ENCODE measurements at regions not wholly inside any gene's neighbourhood (a gene's known extent, or its start where the extent isn't known, plus 50 kb on each side); places are given as distances from the start of the nearest gene placed in this dataset.
A peak's percentile ranks its signal among the peaks of the same experiment; 100 is the strongest.
"Not testable (repeated sequence)": the region's sequence is repeated elsewhere in the genome, so short reads cannot be mapped to it uniquely, and the experiment has no call there.

GRCh38 chr11:90601261-90601660 lies 378.4 kb upstream of the CHORDC1 start:
- no peak for DNase-seq

- no peak for DNase-seq
These were observed 371.8 kb upstream of the CHORDC1 start for GRCh38 chr11:90594658-90595057.

- no peak for DNase-seq
These were observed 370.2 kb upstream of the CHORDC1 start for GRCh38 chr11:90593099-90593498.

- DNase-seq: no peak
These were observed 367.4 kb upstream of the CHORDC1 start for GRCh38 chr11:90590286-90590685.

GRCh38 chr11:90589735-90590134 lies 366.9 kb upstream of the CHORDC1 start:
- DNase-seq: no peak

GRCh38 chr11:90587896-90588295 lies 365.0 kb upstream of the CHORDC1 start:
- DNase-seq: no peak

- no peak for DNase-seq
These were observed 362.6 kb upstream of the CHORDC1 start for GRCh38 chr11:90585491-90585890.

GRCh38 chr11:90582999-90583398 lies 360.1 kb upstream of the CHORDC1 start:
- not testable (repeated sequence) for DNase-seq

- no peak for DNase-seq
These were observed 341.7 kb upstream of the CHORDC1 start for GRCh38 chr11:90564531-90564930.

GRCh38 chr11:90558328-90558865 lies 335.5 kb upstream of the CHORDC1 start:
- no peak for DNase-seq

- DNase-seq: no peak
These were observed 333.8 kb upstream of the CHORDC1 start for GRCh38 chr11:90556606-90557005.

GRCh38 chr11:90556026-90556425 lies 333.2 kb upstream of the CHORDC1 start:
- DNase-seq: no peak

- DNase-seq: no peak
These were observed 332.6 kb upstream of the CHORDC1 start for GRCh38 chr11:90555477-90555876.

- DNase-seq: no peak
These were observed 319.2 kb upstream of the CHORDC1 start for GRCh38 chr11:90542092-90542491.

GRCh38 chr11:90536301-90536700 lies 313.5 kb upstream of the CHORDC1 start:
- DNase-seq: no peak

- no peak for DNase-seq
These were observed 309.3 kb upstream of the CHORDC1 start for GRCh38 chr11:90532125-90532524.

- DNase-seq: peak in 1 of 5 experiments; percentile 6
These were observed 308.2 kb upstream of the CHORDC1 start for GRCh38 chr11:90531001-90531400.

GRCh38 chr11:90525962-90526361 lies 303.1 kb upstream of the CHORDC1 start:
- DNase-seq: no peak

- DNase-seq: no peak
These were observed 290.0 kb upstream of the CHORDC1 start for GRCh38 chr11:90512846-90513245.

GRCh38 chr11:90510839-90511238 lies 288.0 kb upstream of the CHORDC1 start:
- DNase-seq: no peak

- no peak for DNase-seq
These were observed 278.2 kb upstream of the CHORDC1 start for GRCh38 chr11:90500922-90501568.

- DNase-seq: no peak
These were observed 273.9 kb upstream of the CHORDC1 start for GRCh38 chr11:90496722-90497121.

- DNase-seq: no peak
These were observed 270.5 kb upstream of the CHORDC1 start for GRCh38 chr11:90493379-90493778.

- no peak for DNase-seq
These were observed 268.6 kb upstream of the CHORDC1 start for GRCh38 chr11:90491466-90491865.

- peak in 1 of 5 experiments; percentile 43 for DNase-seq
These were observed 253.7 kb upstream of the CHORDC1 start for GRCh38 chr11:90476442-90477007.

Data from T-helper 2 cell (primary cell).